Type B pancreatic cell (in vitro differentiated cells): ENCODE measurements at regions not wholly inside any gene's neighbourhood (a gene's known extent, or its start where the extent isn't known, plus 50 kb on each side); places are given as distances from the start of the nearest gene placed in this dataset.

ENCODE experiments used
- DNase-seq: peaks from one replicate; pipeline ENCODE4 v3.0.0; 2021; ENCODE audit warnings: mixed read lengths; ENCODE audit not compliant: unreplicated experiment; ENCODE audit errors: extremely low spot score
- H3K27ac Mint-ChIP-seq: 2 replicates; pipeline ENCODE4 v1.8.0; 2021; ENCODE audit warnings: mild to moderate bottlenecking, mixed read lengths
- H3K27me3 Mint-ChIP-seq: 2 replicates; pipeline ENCODE4 v1.8.0; 2021; ENCODE audit warnings: mixed read lengths
- H3K36me3 Mint-ChIP-seq: 2 replicates; pipeline ENCODE4 v1.8.0; 2021; ENCODE audit warnings: mixed read lengths
- H3K4me1 Mint-ChIP-seq: one replicate; pipeline ENCODE4 v1.8.0; 2021; ENCODE audit warnings: mixed read lengths; ENCODE audit not compliant: unreplicated experiment
- H3K4me3 Mint-ChIP-seq: 2 replicates; pipeline ENCODE4 v1.8.0; 2021; ENCODE audit warnings: mild to moderate bottlenecking, mixed read lengths
- H3K9me3 Mint-ChIP-seq: 2 replicates; pipeline ENCODE4 v1.8.0; 2021; ENCODE audit warnings: mixed read lengths
- CTCF ChIP-seq: fragments of 200-600 bp; sonication (generic); conservative IDR thresholded peaks from 2 replicates; pipeline ENCODE4 v1.5.0; 2021; ENCODE audit warnings: antibody characterized with exemption, mild to moderate bottlenecking

GRCh38 chr4:170769862-170770261 lies 680.1 kb upstream of the AADAT start:
- Mint-ChIP-seq H3K27ac (no peak overlapping the region), H3K9me3 (no peaks in the 10 kb centered on the region), H3K4me3 (no peak overlapping the region), H3K27me3 (no peaks in the 10 kb centered on the region), H3K36me3 (no peaks in the 10 kb centered on the region), H3K4me1 (no peaks in the 10 kb centered on the region)
- TF ChIP-seq CTCF = no peak
- DNase-seq = no peak

GRCh38 chr4:170758988-170759387 lies 669.2 kb upstream of the AADAT start:
- H3K4me1 Mint-ChIP-seq = no peaks in the 10 kb centered on the region
- H3K27me3 Mint-ChIP-seq = no peaks in the 10 kb centered on the region
- H3K36me3 Mint-ChIP-seq = no peaks in the 10 kb centered on the region
- no peak for DNase-seq
- H3K27ac Mint-ChIP-seq = no peak overlapping the region
- H3K9me3 Mint-ChIP-seq = peaks cover 10% of the 10 kb centered on the region
- no peak for TF ChIP-seq CTCF
- no peak overlapping the region for H3K4me3 Mint-ChIP-seq

- H3K27me3 Mint-ChIP-seq = no peaks in the 10 kb centered on the region
- H3K27ac Mint-ChIP-seq = no peak overlapping the region
- no peak overlapping the region for H3K4me3 Mint-ChIP-seq
- no peaks in the 10 kb centered on the region for H3K4me1 Mint-ChIP-seq
- H3K9me3 Mint-ChIP-seq = peaks cover 10% of the 10 kb centered on the region
- TF ChIP-seq CTCF = no peak
- no peaks in the 10 kb centered on the region for H3K36me3 Mint-ChIP-seq
- DNase-seq = no peak
Measured at GRCh38 chr4:170750519-170750918, 660.8 kb upstream of the AADAT start.

GRCh38 chr4:170748975-170749374 lies 659.2 kb upstream of the AADAT start:
- Mint-ChIP-seq H3K9me3 (peaks cover 5% of the 10 kb centered on the region), H3K27ac (no peak overlapping the region)

GRCh38 chr4:170743633-170744032 lies 653.9 kb upstream of the AADAT start:
- Mint-ChIP-seq H3K27ac (no peak overlapping the region), H3K36me3 (no peaks in the 10 kb centered on the region), H3K4me1 (no peaks in the 10 kb centered on the region), H3K27me3 (no peaks in the 10 kb centered on the region), H3K9me3 (no peaks in the 10 kb centered on the region), H3K4me3 (no peak overlapping the region)
- DNase-seq = no peak
- TF ChIP-seq CTCF = no peak

More at GRCh38 chr4:170748975-170749374, 659.2 kb upstream of the AADAT start:
- H3K4me1 Mint-ChIP-seq = no peaks in the 10 kb centered on the region
- no peaks in the 10 kb centered on the region for H3K27me3 Mint-ChIP-seq
- no peak for TF ChIP-seq CTCF
- DNase-seq = no peak
- no peaks in the 10 kb centered on the region for H3K36me3 Mint-ChIP-seq
- no peak overlapping the region for H3K4me3 Mint-ChIP-seq

GRCh38 chr4:170741856-170742255 lies 652.1 kb upstream of the AADAT start:
- H3K4me1 Mint-ChIP-seq = no peaks in the 10 kb centered on the region
- TF ChIP-seq CTCF = no peak
- no peaks in the 10 kb centered on the region for H3K27me3 Mint-ChIP-seq
- H3K4me3 Mint-ChIP-seq = no peak overlapping the region
- no peak overlapping the region for H3K27ac Mint-ChIP-seq
- no peaks in the 10 kb centered on the region for H3K36me3 Mint-ChIP-seq
- DNase-seq = no peak
- H3K9me3 Mint-ChIP-seq = no peaks in the 10 kb centered on the region
